Liver (tissue), 3 donors: ENCODE measurements at regions not wholly inside any gene's neighbourhood (a gene's known extent, or its start where the extent isn't known, plus 50 kb on each side); places are given as distances from the start of the nearest gene placed in this dataset.

Experiments used
- EGR1 ChIP-seq, 2 donors: IDR thresholded peaks; 2 replicates each; pipeline ENCODE4 v1.6.1; 2016 to 2018; ENCODE audit warnings: antibody characterized with exemption in 2 of 2, low read depth in 2 of 2
- GABPA ChIP-seq, 2 donors: IDR thresholded peaks in 1 of 2; conservative IDR thresholded peaks in 1 of 2; 2 replicates each; pipeline ENCODE4 v1.6.1; 2016; ENCODE audit warnings: antibody characterized with exemption in 2 of 2, mild to moderate bottlenecking in 1 of 2, moderate library complexity in 1 of 2
- NR2F2 ChIP-seq: IDR thresholded peaks from 2 replicates; pipeline ENCODE4 v1.6.1; 2016; ENCODE audit warnings: antibody characterized with exemption
- RAD21 ChIP-seq, 2 donors: IDR thresholded peaks; 2 replicates each; pipeline ENCODE4 v1.6.1; 2016; ENCODE audit warnings: antibody characterized with exemption in 2 of 2, mild to moderate bottlenecking in 2 of 2
- SP1 ChIP-seq: IDR thresholded peaks from 2 replicates; pipeline ENCODE4 v1.6.1; 2018; ENCODE audit warnings: antibody characterized with exemption, mild to moderate bottlenecking
- TAF1 ChIP-seq: conservative IDR thresholded peaks from 2 replicates; pipeline ENCODE4 v1.6.1; 2016; ENCODE audit warnings: antibody characterized with exemption, mild to moderate bottlenecking
- YY1 ChIP-seq: IDR thresholded peaks from 2 replicates; pipeline ENCODE4 v1.6.1; 2016; ENCODE audit warnings: antibody characterized with exemption, mild to moderate bottlenecking
- TF ChIP-seq, protein P1 (sequence below): fragments of 150-350 bp; IDR thresholded peaks from 2 replicates; pipeline ENCODE4 v1.5.1; 2017; ENCODE audit warnings: improper control_type of control experiment, low read depth, low read length; ENCODE audit not compliant: missing input control
- TF ChIP-seq, protein P2 (sequence below): IDR thresholded peaks from 2 replicates; pipeline ENCODE4 v1.6.1; 2016; ENCODE audit warnings: antibody characterized with exemption, mild to moderate bottlenecking
- TF ChIP-seq, protein P3 (sequence below): IDR thresholded peaks from 2 replicates; pipeline ENCODE4 v1.6.1; 2016; ENCODE audit warnings: antibody characterized with exemption
- donor health status: healthy.
- donor health status: healthy.

DNA sequence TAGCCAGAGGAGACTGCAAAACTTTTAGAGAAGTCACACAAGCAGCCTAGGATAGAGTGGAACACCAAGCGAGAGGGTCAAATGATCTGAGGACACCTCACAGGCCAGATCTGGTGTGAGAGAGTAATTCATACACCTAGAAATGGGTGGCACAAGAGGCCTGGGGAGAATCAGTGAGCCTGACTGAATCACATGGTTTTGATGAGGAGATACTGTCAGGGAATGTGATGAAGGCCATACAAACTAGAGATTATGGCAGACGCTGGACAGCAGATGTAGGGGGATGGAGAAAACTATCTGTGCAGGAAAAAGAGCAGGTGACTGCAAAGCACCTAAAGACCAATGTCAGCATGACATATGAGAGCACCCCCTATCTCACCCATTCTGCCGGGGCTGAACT is 105.0 kb upstream of the TTC14 start:
- TF ChIP-seq SP1 (no peak), NR2F2 (no peak), TAF1 (no peak), EGR1 (IDR thresholded peaks at IDR 0.05; ENCODE audit: low read depth in 2 of 2) (no peak), YY1 (no peak), RAD21 (IDR thresholded peaks at IDR 0.05) (no peak), GABPA (IDR thresholded peaks at IDR 0.05 in 1 of 2, conservative IDR thresholded peaks at IDR 0.05 in 1 of 2) (no peak)
- TF ChIP-seq, protein P1, sequence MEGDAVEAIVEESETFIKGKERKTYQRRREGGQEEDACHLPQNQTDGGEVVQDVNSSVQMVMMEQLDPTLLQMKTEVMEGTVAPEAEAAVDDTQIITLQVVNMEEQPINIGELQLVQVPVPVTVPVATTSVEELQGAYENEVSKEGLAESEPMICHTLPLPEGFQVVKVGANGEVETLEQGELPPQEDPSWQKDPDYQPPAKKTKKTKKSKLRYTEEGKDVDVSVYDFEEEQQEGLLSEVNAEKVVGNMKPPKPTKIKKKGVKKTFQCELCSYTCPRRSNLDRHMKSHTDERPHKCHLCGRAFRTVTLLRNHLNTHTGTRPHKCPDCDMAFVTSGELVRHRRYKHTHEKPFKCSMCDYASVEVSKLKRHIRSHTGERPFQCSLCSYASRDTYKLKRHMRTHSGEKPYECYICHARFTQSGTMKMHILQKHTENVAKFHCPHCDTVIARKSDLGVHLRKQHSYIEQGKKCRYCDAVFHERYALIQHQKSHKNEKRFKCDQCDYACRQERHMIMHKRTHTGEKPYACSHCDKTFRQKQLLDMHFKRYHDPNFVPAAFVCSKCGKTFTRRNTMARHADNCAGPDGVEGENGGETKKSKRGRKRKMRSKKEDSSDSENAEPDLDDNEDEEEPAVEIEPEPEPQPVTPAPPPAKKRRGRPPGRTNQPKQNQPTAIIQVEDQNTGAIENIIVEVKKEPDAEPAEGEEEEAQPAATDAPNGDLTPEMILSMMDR = no peak
- TF ChIP-seq, protein P2, sequence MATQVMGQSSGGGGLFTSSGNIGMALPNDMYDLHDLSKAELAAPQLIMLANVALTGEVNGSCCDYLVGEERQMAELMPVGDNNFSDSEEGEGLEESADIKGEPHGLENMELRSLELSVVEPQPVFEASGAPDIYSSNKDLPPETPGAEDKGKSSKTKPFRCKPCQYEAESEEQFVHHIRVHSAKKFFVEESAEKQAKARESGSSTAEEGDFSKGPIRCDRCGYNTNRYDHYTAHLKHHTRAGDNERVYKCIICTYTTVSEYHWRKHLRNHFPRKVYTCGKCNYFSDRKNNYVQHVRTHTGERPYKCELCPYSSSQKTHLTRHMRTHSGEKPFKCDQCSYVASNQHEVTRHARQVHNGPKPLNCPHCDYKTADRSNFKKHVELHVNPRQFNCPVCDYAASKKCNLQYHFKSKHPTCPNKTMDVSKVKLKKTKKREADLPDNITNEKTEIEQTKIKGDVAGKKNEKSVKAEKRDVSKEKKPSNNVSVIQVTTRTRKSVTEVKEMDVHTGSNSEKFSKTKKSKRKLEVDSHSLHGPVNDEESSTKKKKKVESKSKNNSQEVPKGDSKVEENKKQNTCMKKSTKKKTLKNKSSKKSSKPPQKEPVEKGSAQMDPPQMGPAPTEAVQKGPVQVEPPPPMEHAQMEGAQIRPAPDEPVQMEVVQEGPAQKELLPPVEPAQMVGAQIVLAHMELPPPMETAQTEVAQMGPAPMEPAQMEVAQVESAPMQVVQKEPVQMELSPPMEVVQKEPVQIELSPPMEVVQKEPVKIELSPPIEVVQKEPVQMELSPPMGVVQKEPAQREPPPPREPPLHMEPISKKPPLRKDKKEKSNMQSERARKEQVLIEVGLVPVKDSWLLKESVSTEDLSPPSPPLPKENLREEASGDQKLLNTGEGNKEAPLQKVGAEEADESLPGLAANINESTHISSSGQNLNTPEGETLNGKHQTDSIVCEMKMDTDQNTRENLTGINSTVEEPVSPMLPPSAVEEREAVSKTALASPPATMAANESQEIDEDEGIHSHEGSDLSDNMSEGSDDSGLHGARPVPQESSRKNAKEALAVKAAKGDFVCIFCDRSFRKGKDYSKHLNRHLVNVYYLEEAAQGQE = no peak
- TF ChIP-seq, protein P3, sequence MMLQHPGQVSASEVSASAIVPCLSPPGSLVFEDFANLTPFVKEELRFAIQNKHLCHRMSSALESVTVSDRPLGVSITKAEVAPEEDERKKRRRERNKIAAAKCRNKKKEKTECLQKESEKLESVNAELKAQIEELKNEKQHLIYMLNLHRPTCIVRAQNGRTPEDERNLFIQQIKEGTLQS = no peak
